ENCODE measurements at regions not wholly inside any gene's neighbourhood (a gene's known extent, or its start where the extent isn't known, plus 50 kb on each side); places are given as distances from the start of the nearest gene placed in this dataset.
"Not testable (repeated sequence)": the region's sequence is repeated elsewhere in the genome, so short reads cannot be mapped to it uniquely, and the experiment has no call there.

GRCh38 chr16:16570874-16571273, 191.9 kb downstream of the NPIPA7 start:
- in situ Hi-C loops (cut with MboI; ENCODE audit: low pct_unique_long_range_greater_than_20kb in 2 of 9, low sequenced_read_pairs in 9 of 9, unreplicated experiment in 9 of 9); H3K4me3 ChIP-seq; H3K27ac ChIP-seq; ATAC-seq (replicated peaks in 6 of 8); H3K4me1 ChIP-seq (replicated peaks in 1 of 2): not testable (repeated sequence)
- WGBS, 10 experiments: 0 to 83% methylated on average over 1 of the region's 2 CpGs; no CpG with 5 or more reads in 8 of the 10 experiments

GRCh38 chr16:16572130-16572774, 193.3 kb downstream of the NPIPA7 start:
- no CpG with 5 or more reads among the region's 10 CpGs for WGBS, 10 experiments
- H3K27ac ChIP-seq; ATAC-seq (replicated peaks in 6 of 8); H3K4me1 ChIP-seq (replicated peaks in 1 of 2); H3K4me3 ChIP-seq; in situ Hi-C loops (cut with MboI; ENCODE audit: low pct_unique_long_range_greater_than_20kb in 2 of 9, low sequenced_read_pairs in 9 of 9, unreplicated experiment in 9 of 9): not testable (repeated sequence)

DNA sequence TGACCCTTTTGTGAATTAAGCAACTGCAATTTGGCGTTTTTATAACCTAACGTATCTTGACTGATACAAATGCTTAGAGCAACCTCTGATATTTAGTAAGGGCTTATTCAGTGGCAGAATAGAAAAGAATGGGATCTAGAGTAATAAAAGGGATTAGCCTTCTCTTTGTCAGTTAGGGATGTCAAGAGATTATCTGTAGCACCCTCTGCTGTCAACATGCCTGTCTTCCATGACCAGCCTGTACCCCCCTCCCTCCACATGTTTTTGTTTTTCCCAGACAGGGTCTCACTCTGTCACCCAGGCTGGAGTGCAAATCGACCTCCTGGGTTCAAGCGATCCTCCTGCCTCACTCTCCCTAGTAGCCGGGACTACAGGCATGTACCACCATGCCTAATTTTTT, 198.1 kb downstream of the NPIPA7 start:
- ATAC-seq (replicated peaks in 6 of 8): peak in 3 of 8 experiments; percentile 25 to 45 (median 32)
- H3K4me1 ChIP-seq (replicated peaks in 1 of 2); in situ Hi-C loops (cut with MboI; ENCODE audit: low pct_unique_long_range_greater_than_20kb in 2 of 9, low sequenced_read_pairs in 9 of 9, unreplicated experiment in 9 of 9); H3K27ac ChIP-seq; H3K4me3 ChIP-seq: not testable (repeated sequence)
- WGBS, 10 experiments: 0 to 64% (median 50%) methylated on average over 2 to 5 of the region's 5 CpGs; no CpG with 5 or more reads in 7 of the 10 experiments

DNA sequence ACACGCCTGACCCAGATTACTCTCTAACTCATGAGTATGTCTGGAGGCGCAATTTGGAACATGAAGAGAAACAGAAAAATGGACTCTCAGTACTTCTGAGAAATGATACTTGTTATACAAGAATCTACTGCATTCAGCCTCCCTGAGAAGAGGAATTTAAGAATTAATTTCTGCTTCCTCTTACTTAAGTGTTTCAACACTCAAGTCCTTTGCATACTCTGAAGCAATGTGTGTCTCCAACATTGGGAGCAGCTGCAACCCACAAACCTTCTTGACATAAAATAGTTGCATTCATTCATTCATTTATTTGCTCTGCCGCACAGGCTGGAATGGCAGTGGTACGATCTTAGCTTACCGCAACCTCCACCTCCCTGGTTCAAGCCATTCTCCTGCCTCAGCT, 199.8 kb downstream of the NPIPA7 start:
- Histone ChIP-seq H3K4me1 (replicated peaks in 1 of 2) (no peaks in the 10 kb centered on the region), H3K4me3 (no peak overlapping the region), H3K27ac (no peak overlapping the region)
- WGBS, 10 experiments: 81 to 100% (median 100%) methylated on average over 1 to 4 of the region's 5 CpGs; no CpG with 5 or more reads in 5 of the 10 experiments
- ATAC-seq (replicated peaks in 6 of 8): no peak
- in situ Hi-C loops (cut with MboI; ENCODE audit: low pct_unique_long_range_greater_than_20kb in 2 of 9, low sequenced_read_pairs in 9 of 9, unreplicated experiment in 9 of 9): no loop called here

DNA sequence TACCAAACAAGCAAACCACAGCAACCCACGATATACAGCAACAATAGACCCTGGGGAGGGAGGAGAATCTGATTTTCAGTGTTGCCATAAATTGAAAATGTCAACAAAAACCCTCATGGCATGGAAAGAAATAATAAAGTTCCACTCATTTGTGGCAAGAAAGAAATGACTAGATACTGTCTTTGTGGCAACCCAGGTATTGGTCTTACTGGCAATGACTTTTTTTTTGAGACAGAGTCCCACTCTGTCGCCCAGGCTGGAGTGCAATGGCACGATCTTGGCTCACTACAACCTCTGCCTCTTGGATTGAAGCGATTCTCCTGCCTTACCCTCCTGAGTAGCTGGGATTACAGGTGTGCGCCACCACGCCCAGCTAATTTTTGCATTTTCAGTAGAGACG, 204.0 kb downstream of the NPIPA7 start:
- H3K4me1 ChIP-seq (replicated peaks in 1 of 2); ATAC-seq (replicated peaks in 6 of 8); H3K27ac ChIP-seq; H3K4me3 ChIP-seq; in situ Hi-C loops (cut with MboI; ENCODE audit: low pct_unique_long_range_greater_than_20kb in 2 of 9, low sequenced_read_pairs in 9 of 9, unreplicated experiment in 9 of 9): not testable (repeated sequence)
- 0 to 100% (median 29%) methylated on average over 1 to 3 of the region's 7 CpGs; no CpG with 5 or more reads in 1 of the 10 experiments for WGBS, 10 experiments

DNA sequence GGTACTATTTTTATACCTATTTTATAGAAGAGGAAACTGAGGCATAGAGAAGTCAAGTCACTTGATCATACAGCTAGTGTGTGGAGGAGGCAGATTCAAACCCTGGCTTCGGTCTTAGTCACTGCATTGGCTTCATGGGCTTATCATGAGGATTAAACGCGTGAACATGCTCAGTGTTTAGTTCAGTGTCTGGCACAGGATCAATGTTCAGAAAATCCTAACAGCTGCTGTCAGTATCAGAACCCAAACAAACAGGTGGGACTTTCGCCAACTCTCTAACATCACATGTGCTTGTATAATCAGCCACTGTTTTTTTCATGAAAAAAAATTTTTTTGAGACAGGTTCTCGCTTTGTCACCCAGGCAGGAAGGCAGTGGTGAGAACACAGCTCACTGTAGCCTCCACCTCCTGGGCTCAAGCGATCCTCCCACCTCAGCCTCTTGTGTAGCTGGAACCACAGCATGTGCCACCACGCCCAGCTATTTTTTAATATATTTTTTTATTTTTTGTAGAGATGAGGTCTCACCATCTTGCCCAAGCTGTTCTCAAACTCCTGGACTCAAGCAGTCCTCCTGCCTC, 207.2 kb downstream of the NPIPA7 start:
- in situ Hi-C loops (cut with MboI; ENCODE audit: low pct_unique_long_range_greater_than_20kb in 2 of 9, low sequenced_read_pairs in 9 of 9, unreplicated experiment in 9 of 9); ATAC-seq (replicated peaks in 6 of 8); H3K4me3 ChIP-seq; H3K27ac ChIP-seq; H3K4me1 ChIP-seq (replicated peaks in 1 of 2): not testable (repeated sequence)
- 80 to 83% (median 80%) methylated on average over 1 to 3 of the region's 7 CpGs; no CpG with 5 or more reads in 7 of the 10 experiments for WGBS, 10 experiments

DNA sequence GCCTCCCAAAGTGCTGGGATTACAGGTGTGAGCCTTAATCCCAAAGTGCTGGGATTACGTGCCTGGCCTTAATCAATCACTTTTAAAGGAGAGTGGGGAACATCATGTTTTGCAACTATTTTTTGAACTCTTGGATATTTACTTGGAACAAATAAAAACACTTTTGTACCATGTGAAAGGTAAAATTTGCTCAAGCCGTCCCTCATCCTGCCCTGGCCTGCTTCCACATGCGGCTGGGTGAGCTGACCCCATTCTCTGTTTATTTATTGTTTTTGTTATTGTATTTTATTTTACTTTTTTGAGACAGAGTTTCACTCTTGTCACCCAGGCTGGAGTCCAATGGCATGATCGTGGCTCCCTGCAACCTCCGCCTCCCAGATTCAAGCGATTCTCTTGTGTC, 208.0 kb downstream of the NPIPA7 start:
- ATAC-seq (replicated peaks in 6 of 8); in situ Hi-C loops (cut with MboI; ENCODE audit: low pct_unique_long_range_greater_than_20kb in 2 of 9, low sequenced_read_pairs in 9 of 9, unreplicated experiment in 9 of 9); H3K27ac ChIP-seq; H3K4me1 ChIP-seq (replicated peaks in 1 of 2); H3K4me3 ChIP-seq: not testable (repeated sequence)
- no CpG with 5 or more reads among the region's 6 CpGs for WGBS, 10 experiments

DNA sequence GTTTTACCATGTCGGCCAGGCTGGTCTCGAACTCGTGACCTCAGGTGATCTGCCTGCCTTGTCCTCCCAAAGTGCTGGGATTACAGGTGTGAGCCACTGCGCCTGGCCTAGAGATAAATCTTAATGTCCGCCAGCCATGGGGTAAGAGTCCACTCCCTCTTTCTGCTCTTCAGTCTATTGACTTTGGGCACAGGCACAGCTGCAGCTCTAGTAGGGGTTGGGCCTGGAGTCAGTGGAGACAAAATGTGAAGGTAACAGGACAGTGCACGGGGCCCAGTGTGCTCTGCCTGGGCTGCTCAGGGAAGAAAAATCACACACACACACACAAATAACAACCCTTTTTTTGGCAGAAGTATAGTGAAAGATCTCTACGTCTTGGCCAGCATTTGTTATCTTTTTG, 209.5 kb downstream of the NPIPA7 start:
- H3K4me3 ChIP-seq; ATAC-seq (replicated peaks in 6 of 8); H3K4me1 ChIP-seq (replicated peaks in 1 of 2); H3K27ac ChIP-seq; in situ Hi-C loops (cut with MboI; ENCODE audit: low pct_unique_long_range_greater_than_20kb in 2 of 9, low sequenced_read_pairs in 9 of 9, unreplicated experiment in 9 of 9): not testable (repeated sequence)
- WGBS, 10 experiments: 80 to 100% methylated on average over 1 of the region's 7 CpGs; no CpG with 5 or more reads in 8 of the 10 experiments

DNA sequence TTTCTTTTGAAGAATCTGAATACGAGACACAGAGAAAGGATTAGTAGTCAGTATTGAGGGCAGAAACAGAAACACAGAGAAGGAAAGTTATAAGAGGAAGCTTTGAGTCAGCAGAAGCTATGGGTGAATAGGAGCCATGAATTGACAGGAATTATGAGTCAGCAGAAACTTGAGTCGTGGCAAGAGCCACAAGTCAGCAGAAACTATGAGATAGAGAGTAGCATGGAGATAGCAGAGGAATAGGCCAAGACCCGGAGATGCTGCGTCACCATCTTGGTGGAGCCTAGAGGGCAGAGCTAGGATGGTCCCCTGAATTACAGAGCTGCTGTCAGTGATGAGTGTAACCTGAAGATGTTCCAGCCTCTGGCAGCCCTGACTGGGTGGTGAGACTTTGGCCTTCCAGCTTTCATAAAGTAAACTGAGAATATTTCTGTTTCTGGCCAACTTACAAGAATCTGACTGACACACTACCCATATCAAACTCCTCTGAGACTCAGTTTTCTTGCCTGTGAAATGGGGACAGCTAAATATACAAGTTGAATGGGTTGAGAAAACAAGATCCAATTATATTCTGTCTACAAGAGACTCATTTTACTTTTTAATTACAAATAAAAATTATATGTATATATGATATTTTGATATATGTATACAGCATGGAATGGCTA, 211.8 kb downstream of the NPIPA7 start:
- in situ Hi-C loops (cut with MboI; ENCODE audit: low pct_unique_long_range_greater_than_20kb in 2 of 9, low sequenced_read_pairs in 9 of 9, unreplicated experiment in 9 of 9); H3K27ac ChIP-seq; H3K4me3 ChIP-seq; H3K4me1 ChIP-seq (replicated peaks in 1 of 2): not testable (repeated sequence)
- peak in 2 of 8 experiments; percentile 73 to 79 for ATAC-seq (replicated peaks in 6 of 8)
- WGBS, 10 experiments: no CpG with 5 or more reads among the region's 4 CpGs

DNA sequence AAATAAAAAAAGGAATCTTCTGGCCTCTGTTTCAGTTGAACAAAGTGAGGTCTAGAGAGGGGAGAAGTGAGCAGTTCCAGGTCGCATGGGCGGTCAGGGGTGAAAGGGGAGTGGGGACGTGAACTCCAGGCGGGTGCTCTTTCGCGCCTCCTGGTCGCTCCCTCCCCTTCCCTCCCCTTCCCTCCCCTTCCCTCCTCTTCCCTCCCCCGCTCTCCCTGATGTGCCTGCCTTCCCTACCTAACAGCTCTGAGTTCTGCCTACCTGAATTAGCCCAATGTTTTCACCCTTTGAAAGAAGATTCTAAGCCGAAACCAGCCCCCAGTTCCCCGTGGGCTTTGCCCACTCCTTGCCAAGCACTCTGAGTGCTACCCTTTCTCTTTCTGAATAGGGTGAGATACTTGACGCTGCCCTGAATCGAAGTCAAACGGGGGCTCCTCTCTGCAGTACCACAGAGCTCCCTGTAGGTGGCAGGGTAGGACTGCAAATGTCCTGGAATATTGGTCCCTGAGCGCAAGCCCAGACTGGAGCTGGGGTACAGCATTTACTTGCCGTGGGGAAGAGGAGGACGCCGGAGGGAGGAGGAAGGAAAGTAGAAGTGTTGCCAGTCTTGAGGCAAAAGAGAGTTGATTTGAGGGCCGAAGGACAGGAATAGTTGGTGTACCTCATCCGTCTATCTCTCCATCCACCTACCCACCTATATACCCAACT, 214.4 kb downstream of the NPIPA7 start:
- H3K27ac ChIP-seq; in situ Hi-C loops (cut with MboI; ENCODE audit: low pct_unique_long_range_greater_than_20kb in 2 of 9, low sequenced_read_pairs in 9 of 9, unreplicated experiment in 9 of 9); H3K4me1 ChIP-seq (replicated peaks in 1 of 2); H3K4me3 ChIP-seq: not testable (repeated sequence)
- peak; percentile 80 to 98 (median 92) for ATAC-seq (replicated peaks in 6 of 8)
- WGBS, 10 experiments: no CpG with 5 or more reads among the region's 19 CpGs

- ATAC-seq (replicated peaks in 6 of 8): peak in 1 of 8 experiments; percentile 9
- H3K27ac ChIP-seq; H3K4me3 ChIP-seq; in situ Hi-C loops (cut with MboI; ENCODE audit: low pct_unique_long_range_greater_than_20kb in 2 of 9, low sequenced_read_pairs in 9 of 9, unreplicated experiment in 9 of 9); H3K4me1 ChIP-seq (replicated peaks in 1 of 2): not testable (repeated sequence)
- WGBS, 10 experiments: no CpG with 5 or more reads among the region's 10 CpGs
Observed at GRCh38 chr16:16595029-16595718, 216.2 kb downstream of the NPIPA7 start.

DNA sequence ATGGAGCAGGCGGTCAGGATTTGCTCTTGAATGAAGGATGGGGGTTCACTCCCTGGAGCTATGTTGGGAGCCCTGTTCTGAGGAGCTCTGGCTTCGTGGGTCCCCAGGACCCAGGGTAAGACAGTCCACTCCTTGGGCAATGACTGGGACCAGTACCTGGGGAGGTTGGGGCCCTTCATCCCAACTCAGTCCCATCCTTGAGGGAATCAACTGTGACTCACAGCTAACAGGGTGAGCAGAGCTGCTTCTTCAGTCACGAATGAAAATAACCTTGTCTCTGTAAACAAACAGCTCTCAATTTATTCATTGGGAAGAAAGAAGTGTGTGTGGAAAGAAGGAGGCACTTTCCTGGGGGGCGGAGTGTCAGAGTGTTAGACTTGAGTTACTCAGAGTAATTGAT, 222.3 kb downstream of the NPIPA7 start:
- H3K4me1 ChIP-seq (replicated peaks in 1 of 2); H3K4me3 ChIP-seq; in situ Hi-C loops (cut with MboI; ENCODE audit: low pct_unique_long_range_greater_than_20kb in 2 of 9, low sequenced_read_pairs in 9 of 9, unreplicated experiment in 9 of 9); H3K27ac ChIP-seq: not testable (repeated sequence)
- 54 to 100% (median 71%) methylated on average over 1 to 2 of the region's 4 CpGs; no CpG with 5 or more reads in 7 of the 10 experiments for WGBS, 10 experiments
- ATAC-seq (replicated peaks in 6 of 8): peak in 1 of 8 experiments; percentile 35

Data from motor neuron (in vitro differentiated cells).